GM12878 (cell line): ENCODE measurements at regions not wholly inside any gene's neighbourhood (a gene's known extent, or its start where the extent isn't known, plus 50 kb on each side); places are given as distances from the start of the nearest gene placed in this dataset.
"Not testable (repeated sequence)": the region's sequence is repeated elsewhere in the genome, so short reads cannot be mapped to it uniquely, and the experiment has no call there.

ENCODE experiments used
- EED ChIP-seq: sonication (generic); IDR thresholded peaks from 2 replicates; pipeline ENCODE4 v1.6.1; 2016; ENCODE audit warnings: antibody characterized with exemption, low read depth
- POLR2AphosphoS5 ChIP-seq: IDR thresholded peaks from 2 replicates; pipeline ENCODE4 v1.6.1; 2011; ENCODE audit warnings: mild to moderate bottlenecking, low read length, inconsistent platforms
- RAD21 ChIP-seq: IDR thresholded peaks from 2 replicates; pipeline ENCODE4 v1.6.1; 2011; ENCODE audit warnings: mild to moderate bottlenecking, low read depth, low read length, moderate library complexity; ENCODE audit not compliant: insufficient read depth
- ZNF274 ChIP-seq: IDR thresholded peaks from one replicate; pipeline ENCODE4 v1.8.0; 2011; ENCODE audit not compliant: insufficient read length, insufficient read depth
- TF ChIP-seq, protein P1 (sequence below), 3 experiments: IDR thresholded peaks in 2 of 3; conservative IDR thresholded peaks in 1 of 3; 2 replicates each; pipeline ENCODE4 v1.5.1; 2011; ENCODE audit warnings: low read depth in 3 of 3, low read length in 3 of 3, mild to moderate bottlenecking in 3 of 3, control low read depth in 2 of 3, moderate library complexity in 2 of 3, inconsistent platforms in 1 of 3, mixed read lengths in 1 of 3; ENCODE audit not compliant: control insufficient read depth in 2 of 3, insufficient read depth in 1 of 3; ENCODE audit errors: extremely low read depth in 1 of 3
- TF ChIP-seq, protein P2 (sequence below): IDR thresholded peaks from 2 replicates; pipeline ENCODE4 v1.6.1; 2011; ENCODE audit warnings: mild to moderate bottlenecking, low read depth, low read length, moderate library complexity; ENCODE audit not compliant: insufficient replicate concordance
- TF ChIP-seq, protein P3 (sequence below): fragments of 450-650 bp; IDR thresholded peaks from 2 replicates; pipeline ENCODE4 v1.6.1; 2017; ENCODE audit warnings: antibody characterized with exemption, mild to moderate bottlenecking, moderate library complexity

DNA sequence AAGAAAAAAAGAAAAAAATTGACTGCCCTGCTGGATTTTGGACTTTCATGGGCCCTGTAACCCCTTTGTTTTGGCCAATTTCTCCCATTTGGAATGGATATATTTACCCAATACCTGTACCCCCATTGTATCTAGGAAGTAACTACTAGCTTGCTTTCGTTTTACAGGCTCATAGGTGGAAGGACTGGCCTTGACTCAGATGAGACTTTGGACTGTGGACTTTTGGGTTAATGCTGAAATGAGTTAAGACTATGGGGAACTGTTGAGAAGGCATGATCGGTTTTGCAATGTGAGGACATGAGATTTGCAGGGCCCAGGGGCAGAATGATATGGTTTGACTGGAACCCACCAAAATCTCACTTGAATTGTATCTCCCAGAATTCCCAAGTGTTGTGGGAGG lies 214.4 kb upstream of the FSIP2 start:
- not testable (repeated sequence) for TF ChIP-seq POLR2AphosphoS5, EED, ZNF274, RAD21
- TF ChIP-seq, protein P1, sequence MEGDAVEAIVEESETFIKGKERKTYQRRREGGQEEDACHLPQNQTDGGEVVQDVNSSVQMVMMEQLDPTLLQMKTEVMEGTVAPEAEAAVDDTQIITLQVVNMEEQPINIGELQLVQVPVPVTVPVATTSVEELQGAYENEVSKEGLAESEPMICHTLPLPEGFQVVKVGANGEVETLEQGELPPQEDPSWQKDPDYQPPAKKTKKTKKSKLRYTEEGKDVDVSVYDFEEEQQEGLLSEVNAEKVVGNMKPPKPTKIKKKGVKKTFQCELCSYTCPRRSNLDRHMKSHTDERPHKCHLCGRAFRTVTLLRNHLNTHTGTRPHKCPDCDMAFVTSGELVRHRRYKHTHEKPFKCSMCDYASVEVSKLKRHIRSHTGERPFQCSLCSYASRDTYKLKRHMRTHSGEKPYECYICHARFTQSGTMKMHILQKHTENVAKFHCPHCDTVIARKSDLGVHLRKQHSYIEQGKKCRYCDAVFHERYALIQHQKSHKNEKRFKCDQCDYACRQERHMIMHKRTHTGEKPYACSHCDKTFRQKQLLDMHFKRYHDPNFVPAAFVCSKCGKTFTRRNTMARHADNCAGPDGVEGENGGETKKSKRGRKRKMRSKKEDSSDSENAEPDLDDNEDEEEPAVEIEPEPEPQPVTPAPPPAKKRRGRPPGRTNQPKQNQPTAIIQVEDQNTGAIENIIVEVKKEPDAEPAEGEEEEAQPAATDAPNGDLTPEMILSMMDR (IDR thresholded peaks at IDR 0.05 in 2 of 3, conservative IDR thresholded peaks at IDR 0.05 in 1 of 3; ENCODE audit: control insufficient read depth in 2 of 3, extremely low read depth in 1 of 3, insufficient read depth in 1 of 3, low read depth in 3 of 3, low read length in 3 of 3), result not testable (repeated sequence)
- TF ChIP-seq, protein P2, sequence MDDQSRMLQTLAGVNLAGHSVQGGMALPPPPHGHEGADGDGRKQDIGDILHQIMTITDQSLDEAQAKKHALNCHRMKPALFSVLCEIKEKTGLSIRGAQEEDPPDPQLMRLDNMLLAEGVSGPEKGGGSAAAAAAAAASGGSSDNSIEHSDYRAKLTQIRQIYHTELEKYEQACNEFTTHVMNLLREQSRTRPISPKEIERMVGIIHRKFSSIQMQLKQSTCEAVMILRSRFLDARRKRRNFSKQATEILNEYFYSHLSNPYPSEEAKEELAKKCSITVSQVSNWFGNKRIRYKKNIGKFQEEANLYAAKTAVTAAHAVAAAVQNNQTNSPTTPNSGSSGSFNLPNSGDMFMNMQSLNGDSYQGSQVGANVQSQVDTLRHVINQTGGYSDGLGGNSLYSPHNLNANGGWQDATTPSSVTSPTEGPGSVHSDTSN, result not testable (repeated sequence)
- TF ChIP-seq, protein P3, sequence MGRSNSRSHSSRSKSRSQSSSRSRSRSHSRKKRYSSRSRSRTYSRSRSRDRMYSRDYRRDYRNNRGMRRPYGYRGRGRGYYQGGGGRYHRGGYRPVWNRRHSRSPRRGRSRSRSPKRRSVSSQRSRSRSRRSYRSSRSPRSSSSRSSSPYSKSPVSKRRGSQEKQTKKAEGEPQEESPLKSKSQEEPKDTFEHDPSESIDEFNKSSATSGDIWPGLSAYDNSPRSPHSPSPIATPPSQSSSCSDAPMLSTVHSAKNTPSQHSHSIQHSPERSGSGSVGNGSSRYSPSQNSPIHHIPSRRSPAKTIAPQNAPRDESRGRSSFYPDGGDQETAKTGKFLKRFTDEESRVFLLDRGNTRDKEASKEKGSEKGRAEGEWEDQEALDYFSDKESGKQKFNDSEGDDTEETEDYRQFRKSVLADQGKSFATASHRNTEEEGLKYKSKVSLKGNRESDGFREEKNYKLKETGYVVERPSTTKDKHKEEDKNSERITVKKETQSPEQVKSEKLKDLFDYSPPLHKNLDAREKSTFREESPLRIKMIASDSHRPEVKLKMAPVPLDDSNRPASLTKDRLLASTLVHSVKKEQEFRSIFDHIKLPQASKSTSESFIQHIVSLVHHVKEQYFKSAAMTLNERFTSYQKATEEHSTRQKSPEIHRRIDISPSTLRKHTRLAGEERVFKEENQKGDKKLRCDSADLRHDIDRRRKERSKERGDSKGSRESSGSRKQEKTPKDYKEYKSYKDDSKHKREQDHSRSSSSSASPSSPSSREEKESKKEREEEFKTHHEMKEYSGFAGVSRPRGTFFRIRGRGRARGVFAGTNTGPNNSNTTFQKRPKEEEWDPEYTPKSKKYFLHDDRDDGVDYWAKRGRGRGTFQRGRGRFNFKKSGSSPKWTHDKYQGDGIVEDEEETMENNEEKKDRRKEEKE, result not testable (repeated sequence)
